Tibial nerve (tissue), 4 donors: ENCODE measurements at regions not wholly inside any gene's neighbourhood (a gene's known extent, or its start where the extent isn't known, plus 50 kb on each side); places are given as distances from the start of the nearest gene placed in this dataset.
"Not testable (repeated sequence)": the region's sequence is repeated elsewhere in the genome, so short reads cannot be mapped to it uniquely, and the experiment has no call there.

Experiments used
- DNase-seq, 2 donors: peaks; one replicate each; pipeline ENCODE4 v3.0.0-alpha.2; 2019; ENCODE audit warnings: low spot score in 2 of 2
- H3K27ac ChIP-seq, 4 donors: fragments of 200-600 bp; sonication (generic) in 3 of 4; one replicate each; pipeline ENCODE4 v1.5.1; 2017 to 2019; ENCODE audit warnings: mild to moderate bottlenecking in 1 of 4
- H3K27me3 ChIP-seq, 2 donors: fragments of 200-600 bp; sonication (generic) in 1 of 2; one replicate each; pipeline versions ENCODE4 v1.5.1 to v1.6.0; 2017 to 2019
- H3K36me3 ChIP-seq, 3 donors: fragments of 200-600 bp; sonication (generic); one replicate each; pipeline ENCODE4 v1.5.1; 2018 to 2019
- H3K4me1 ChIP-seq, 4 donors: fragments of 200-600 bp; sonication (generic) in 3 of 4; one replicate each; pipeline ENCODE4 v1.5.1; 2017 to 2019
- H3K4me3 ChIP-seq, 4 donors: fragments of 200-600 bp; sonication (generic) in 3 of 4; one replicate each; pipeline ENCODE4 v1.5.1; 2017 to 2019; ENCODE audit warnings: mild to moderate bottlenecking in 1 of 4, moderate library complexity in 1 of 4
- H3K9me3 ChIP-seq, 4 donors: fragments of 200-600 bp; sonication (generic) in 3 of 4; one replicate each; pipeline ENCODE4 v1.5.1; 2017 to 2019
- EP300 ChIP-seq, 2 donors: sonication (generic); formaldehyde crosslinking; IDR thresholded peaks; one replicate each; pipeline ENCODE4 v1.6.1; 2017; ENCODE audit warnings: antibody characterized with exemption in 2 of 2, mild to moderate bottlenecking in 1 of 2
- POLR2A ChIP-seq, 2 donors: fragments of 450-650 bp; IDR thresholded peaks; one replicate each; pipeline ENCODE4 v1.6.1; 2017; ENCODE audit warnings: antibody characterized with exemption in 2 of 2, mild to moderate bottlenecking in 2 of 2, moderate library complexity in 2 of 2
- WGBS, 2 donors: methylation state at CpG; one replicate each; pipeline ENCODE4 v1.1.5; 2018; 5-methylcytosine and 5-hydroxymethylcytosine counted together
- TF ChIP-seq, protein P1 (sequence below), 5 experiments: fragments of 200-600 bp in 3 of 5; fragments of 450-650 bp in 2 of 5; sonication (generic) in 3 of 5; IDR thresholded peaks; one replicate each; pipeline ENCODE4 v1.5.1; 2016 to 2019; ENCODE audit warnings: antibody characterized with exemption in 5 of 5, mild to moderate bottlenecking in 3 of 5, moderate library complexity in 2 of 5

DNA sequence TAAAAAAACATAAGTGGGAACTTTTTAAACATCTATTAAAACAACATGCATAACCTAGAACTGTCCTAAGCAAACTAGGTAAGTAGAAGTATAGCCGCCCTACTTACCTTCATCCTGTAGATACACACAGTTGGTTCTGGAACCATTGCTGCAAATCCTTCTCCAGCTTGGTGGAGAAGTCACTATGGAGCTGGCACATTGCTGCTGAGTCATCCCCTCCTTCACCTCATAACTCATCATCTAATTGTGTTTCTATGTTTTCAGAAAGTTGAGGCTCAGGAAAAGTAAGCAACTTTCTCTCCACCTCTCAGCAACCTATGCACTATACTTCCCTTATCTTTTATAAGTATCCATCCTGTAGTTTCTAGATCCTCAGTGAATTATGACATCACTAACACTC, 269.8 kb upstream of the MMADHC start:
- Histone ChIP-seq H3K4me3 (no peak overlapping the region), H3K36me3 (no peaks in the 10 kb centered on the region), H3K27me3 (no peaks in the 10 kb centered on the region), H3K9me3 (no peaks in the 10 kb centered on the region), H3K4me1 (peaks cover 0 to 32% (median 4%) of the 10 kb centered on the region in 4 donors), H3K27ac (no peak overlapping the region)
- 100% methylated on average over 1 of the region's 1 CpG for WGBS, 2 donors
- no peak for DNase-seq
- no peak for TF ChIP-seq POLR2A (IDR thresholded peaks at IDR 0.05)
- TF ChIP-seq EP300 (IDR thresholded peaks at IDR 0.05): no peak
- TF ChIP-seq, protein P1, sequence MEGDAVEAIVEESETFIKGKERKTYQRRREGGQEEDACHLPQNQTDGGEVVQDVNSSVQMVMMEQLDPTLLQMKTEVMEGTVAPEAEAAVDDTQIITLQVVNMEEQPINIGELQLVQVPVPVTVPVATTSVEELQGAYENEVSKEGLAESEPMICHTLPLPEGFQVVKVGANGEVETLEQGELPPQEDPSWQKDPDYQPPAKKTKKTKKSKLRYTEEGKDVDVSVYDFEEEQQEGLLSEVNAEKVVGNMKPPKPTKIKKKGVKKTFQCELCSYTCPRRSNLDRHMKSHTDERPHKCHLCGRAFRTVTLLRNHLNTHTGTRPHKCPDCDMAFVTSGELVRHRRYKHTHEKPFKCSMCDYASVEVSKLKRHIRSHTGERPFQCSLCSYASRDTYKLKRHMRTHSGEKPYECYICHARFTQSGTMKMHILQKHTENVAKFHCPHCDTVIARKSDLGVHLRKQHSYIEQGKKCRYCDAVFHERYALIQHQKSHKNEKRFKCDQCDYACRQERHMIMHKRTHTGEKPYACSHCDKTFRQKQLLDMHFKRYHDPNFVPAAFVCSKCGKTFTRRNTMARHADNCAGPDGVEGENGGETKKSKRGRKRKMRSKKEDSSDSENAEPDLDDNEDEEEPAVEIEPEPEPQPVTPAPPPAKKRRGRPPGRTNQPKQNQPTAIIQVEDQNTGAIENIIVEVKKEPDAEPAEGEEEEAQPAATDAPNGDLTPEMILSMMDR (IDR thresholded peaks at IDR 0.05): no peak

DNA sequence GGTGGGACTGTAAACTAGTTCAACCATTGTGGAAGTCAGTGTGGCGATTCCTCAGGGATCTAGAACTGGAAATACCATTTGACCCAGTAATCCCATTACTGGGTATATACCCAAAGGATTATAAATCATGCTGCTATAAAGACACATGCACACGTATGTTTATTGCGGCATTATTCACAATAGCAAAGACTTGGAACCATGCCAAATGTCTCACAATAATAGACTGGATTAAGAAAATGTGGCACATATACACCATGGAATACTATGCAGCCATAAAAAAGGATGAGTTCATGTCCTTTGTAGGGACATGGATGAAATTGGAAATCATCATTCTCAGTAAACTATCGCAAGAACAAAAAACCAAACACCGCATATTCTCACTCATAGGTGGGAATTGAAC, 268.3 kb upstream of the MMADHC start:
- not testable (repeated sequence) for H3K27ac ChIP-seq, DNase-seq, H3K27me3 ChIP-seq, H3K4me3 ChIP-seq, H3K36me3 ChIP-seq, H3K9me3 ChIP-seq
- peaks cover 0 to 28% (median 4%) of the 10 kb centered on the region in 4 donors for H3K4me1 ChIP-seq
- WGBS, 2 donors: 92 to 99% methylated on average over 2 to 4 of the region's 5 CpGs

DNA sequence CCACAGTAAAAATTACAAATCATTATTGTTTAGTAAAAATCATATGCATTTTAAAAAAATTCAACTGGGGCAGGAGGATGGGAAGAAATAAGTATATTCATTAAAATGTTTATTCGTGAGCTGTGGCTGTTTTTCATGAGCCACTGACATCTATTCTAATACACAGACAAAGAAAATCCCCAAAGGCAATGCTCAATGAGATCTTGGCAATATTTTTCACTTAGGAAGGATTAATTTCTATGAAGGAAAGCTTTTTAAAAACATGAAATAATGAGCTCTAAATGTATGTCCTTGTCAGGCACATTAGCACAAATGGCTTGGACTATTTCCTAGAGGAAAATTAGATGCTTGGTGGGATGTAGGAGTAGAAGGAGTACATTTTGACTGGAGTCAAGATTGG, 262.0 kb upstream of the MMADHC start:
- Histone ChIP-seq H3K36me3 (peaks cover 0 to 8% (median 0%) of the 10 kb centered on the region in 3 donors), H3K27ac (no peak overlapping the region), H3K4me3 (no peak overlapping the region), H3K27me3 (no peaks in the 10 kb centered on the region), H3K9me3 (no peaks in the 10 kb centered on the region), H3K4me1 (no peaks in the 10 kb centered on the region)
- WGBS, 2 donors: 71 to 72% methylated on average over 1 of the region's 1 CpG
- TF ChIP-seq EP300 (IDR thresholded peaks at IDR 0.05) (no peak), POLR2A (IDR thresholded peaks at IDR 0.05) (no peak)
- TF ChIP-seq, protein P1 (IDR thresholded peaks at IDR 0.05): no peak
- DNase-seq: no peak

DNA sequence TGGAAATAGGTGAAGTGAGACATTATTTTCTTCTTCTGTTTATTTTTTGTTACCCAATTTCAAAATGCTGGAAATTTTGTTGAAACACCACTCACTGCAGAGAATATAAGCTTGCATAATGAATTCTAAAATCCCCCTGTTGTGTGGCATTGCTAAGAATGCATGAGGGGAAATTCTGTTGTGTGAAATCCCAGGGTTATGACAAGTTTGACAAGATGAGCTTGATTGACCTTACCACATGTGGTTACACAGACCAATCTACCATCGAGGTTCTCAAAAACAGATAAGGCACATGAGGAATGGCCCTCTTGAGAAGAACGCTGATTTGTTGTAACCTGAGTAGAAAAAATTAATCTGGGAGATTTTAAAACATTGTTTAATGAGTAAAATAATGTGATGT, 261.6 kb upstream of the MMADHC start:
- Histone ChIP-seq H3K36me3 (peaks cover 0 to 8% (median 0%) of the 10 kb centered on the region in 3 donors), H3K4me3 (no peak overlapping the region), H3K4me1 (no peaks in the 10 kb centered on the region), H3K9me3 (no peaks in the 10 kb centered on the region), H3K27ac (no peak overlapping the region), H3K27me3 (no peaks in the 10 kb centered on the region)
- 79 to 82% methylated on average over 2 of the region's 2 CpGs for WGBS, 2 donors
- TF ChIP-seq, protein P1 (IDR thresholded peaks at IDR 0.05): no peak
- TF ChIP-seq EP300 (IDR thresholded peaks at IDR 0.05) (no peak), POLR2A (IDR thresholded peaks at IDR 0.05) (no peak)
- no peak for DNase-seq

DNA sequence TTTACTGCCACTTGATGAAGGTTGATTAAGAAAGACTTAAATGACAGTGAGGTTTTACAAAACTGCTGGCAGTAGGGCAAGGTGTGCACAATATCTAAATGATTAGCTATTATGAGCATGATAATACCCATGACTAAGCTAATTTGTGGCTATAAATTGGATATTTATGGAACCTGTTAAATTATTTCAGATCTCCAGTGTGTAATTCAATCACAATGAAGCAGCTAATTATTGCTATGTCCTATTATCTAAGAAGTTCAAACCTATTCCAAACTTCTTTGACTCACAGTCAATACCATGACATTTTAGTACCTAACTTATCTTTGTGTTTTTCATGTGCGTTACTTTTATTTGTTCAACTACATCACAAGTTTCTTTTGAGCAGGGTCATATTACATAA, 253.8 kb upstream of the MMADHC start:
- Histone ChIP-seq H3K9me3 (peaks cover 0 to 5% (median 0%) of the 10 kb centered on the region in 4 donors), H3K4me1 (no peaks in the 10 kb centered on the region), H3K36me3 (no peaks in the 10 kb centered on the region), H3K27me3 (no peaks in the 10 kb centered on the region), H3K27ac (no peak overlapping the region), H3K4me3 (no peak overlapping the region)
- TF ChIP-seq EP300 (IDR thresholded peaks at IDR 0.05) (no peak), POLR2A (IDR thresholded peaks at IDR 0.05) (no peak)
- TF ChIP-seq, protein P1 (IDR thresholded peaks at IDR 0.05): no peak
- no peak for DNase-seq
- 35 to 43% methylated on average over 1 of the region's 1 CpG for WGBS, 2 donors

DNA sequence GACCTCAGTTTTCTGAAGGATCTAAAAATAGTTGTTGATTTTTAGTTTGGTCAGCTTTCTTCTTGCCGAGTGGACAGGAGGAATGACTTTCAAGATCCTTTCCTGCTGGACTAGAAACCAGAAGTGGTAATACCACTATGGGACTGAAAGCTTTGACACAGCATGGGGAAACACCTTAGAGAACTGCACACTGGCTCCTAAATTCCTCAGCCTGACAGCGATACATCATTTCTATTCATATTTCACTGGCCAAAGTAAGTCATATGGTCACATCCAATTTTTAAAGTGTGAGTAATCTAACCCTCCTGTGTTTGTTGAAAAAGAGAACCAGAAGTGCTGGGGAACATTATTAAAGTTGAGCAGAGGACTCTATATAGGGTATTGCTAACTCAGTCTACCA, 244.7 kb upstream of the MMADHC start:
- Histone ChIP-seq H3K9me3 (peaks cover 0 to 13% (median 0%) of the 10 kb centered on the region in 4 donors), H3K27ac (no peak overlapping the region), H3K36me3 (no peaks in the 10 kb centered on the region), H3K4me1 (no peaks in the 10 kb centered on the region), H3K4me3 (no peak overlapping the region), H3K27me3 (no peaks in the 10 kb centered on the region)
- DNase-seq: no peak
- WGBS, 2 donors: 66 to 86% methylated on average over 2 of the region's 2 CpGs
- TF ChIP-seq, protein P1 (IDR thresholded peaks at IDR 0.05): no peak
- no peak for TF ChIP-seq POLR2A (IDR thresholded peaks at IDR 0.05)
- no peak for TF ChIP-seq EP300 (IDR thresholded peaks at IDR 0.05)
